Right lobe of liver (tissue), 4 donors: ENCODE measurements at regions not wholly inside any gene's neighbourhood (a gene's known extent, or its start where the extent isn't known, plus 50 kb on each side); places are given as distances from the start of the nearest gene placed in this dataset.

ENCODE experiments used
- CTCF ChIP-seq, 4 donors: fragments of 200-600 bp in 3 of 4; fragments of 450-650 bp in 1 of 4; IDR thresholded peaks; one replicate each; pipeline versions ENCODE4 v1.5.1 to v1.8.0; 2016 to 2022; ENCODE audit warnings: antibody characterized with exemption in 4 of 4, mild to moderate bottlenecking in 2 of 4
- POLR2A ChIP-seq: fragments of 450-650 bp; IDR thresholded peaks from one replicate; pipeline ENCODE4 v1.6.1; 2017; ENCODE audit warnings: antibody characterized with exemption, mild to moderate bottlenecking
- donor health status: DM: no; HTN: no; CAD: no.
- donor health status: DM: no; HTN: no; CAD: no.
- donor health status: DM: no; HTN: yes; CAD: no.

GRCh38 chr4:20575486-20575885, 124.8 kb upstream of the PACRGL start:
- TF ChIP-seq CTCF (IDR thresholded peaks at IDR 0.05): no peak
- TF ChIP-seq POLR2A: no peak
